HepG2 (cell line): ENCODE measurements at regions not wholly inside any gene's neighbourhood (a gene's known extent, or its start where the extent isn't known, plus 50 kb on each side); places are given as distances from the start of the nearest gene placed in this dataset.

ENCODE experiments used
- ATAC-seq: fragments of 200-7000 bp; cut with Tn5 transposase; 3 replicates; pipeline ENCODE4 v1.9.1; 2020; ENCODE audit warnings: mild to moderate bottlenecking, moderate library complexity
- BruUV-seq: library from RNA; stranded (reverse); fragments of 400-500 nt; replicated peaks from 2 replicates; lab custom pipeline; 2021; lab: Mats Ljungman, UMichigan
- CTCF ChIA-PET: fragments of 300-600 bp; formaldehyde crosslinking; extraction: SDS; loops from one replicate; lab custom pipeline; 2021; ENCODE audit warnings: low total read pairs, inconsistent platforms, low intra/inter-chr PET ratio; lab: Yijun Ruan, JAX
- POLR2A ChIA-PET: fragments of 350-600 bp; sonication (Branson Sonifier 250); formaldehyde crosslinking; loops from one replicate; lab custom pipeline; 2020; ENCODE audit warnings: antibody characterized with exemption, inconsistent platforms; lab: Yijun Ruan, JAX
- DNase-seq: peaks from one replicate; pipeline ENCODE4 v3.0.0-alpha.2; 2015; ENCODE audit warnings: low spot score
- FAIRE-seq: peaks from 3 replicates; lab custom pipeline; 2011; peaks lifted over from hg19 to GRCh38; lab: Jason Lieb, UNC
- H2AFZ ChIP-seq: one replicate; pipeline ENCODE4 v1.6.1; 2011; ENCODE audit warnings: low read length, inconsistent platforms
- H3K27ac ChIP-seq: fragments of 300-600 bp; 3 replicates; pipeline ENCODE4 v1.8.0; 2011; ENCODE audit warnings: mixed run types, mild to moderate bottlenecking, mixed read lengths, low read length, inconsistent platforms; ENCODE audit not compliant: insufficient read depth; ENCODE audit errors: extremely low read length
- H3K27me3 ChIP-seq, 2 experiments: fragments of 200-600 bp in 1 of 2; 2 replicates in 1 of 2; 3 replicates in 1 of 2; pipeline versions ENCODE4 v1.6.0 to v1.8.0; 2011; ENCODE audit warnings: low read length in 2 of 2, mild to moderate bottlenecking in 2 of 2, moderate library complexity in 2 of 2, inconsistent platforms in 1 of 2; ENCODE audit not compliant: insufficient read depth in 2 of 2, control insufficient read depth in 1 of 2
- H3K36me3 ChIP-seq, 2 experiments: fragments of 200-600 bp in 1 of 2; replicated peaks in 1 of 2; 2 replicates in 1 of 2; 3 replicates in 1 of 2; pipeline versions ENCODE4 v1.5.1 to v1.8.0; 2011; ENCODE audit warnings: low read length in 2 of 2, inconsistent platforms in 1 of 2; ENCODE audit not compliant: insufficient read depth in 2 of 2, control insufficient read depth in 1 of 2
- H3K4me1 ChIP-seq: 2 replicates; pipeline ENCODE4 v1.5.1; 2012; ENCODE audit warnings: low read length, inconsistent platforms; ENCODE audit not compliant: insufficient read depth
- H3K4me2 ChIP-seq: 2 replicates; pipeline ENCODE4 v1.6.0; 2011; ENCODE audit warnings: low read depth, low read length, inconsistent platforms
- H3K4me3 ChIP-seq, 3 experiments: fragments of 200-600 bp in 1 of 3; sonication (generic), shearing (Covaris generic) in 1 of 3; replicated peaks in 1 of 3; 2 replicates each; pipeline ENCODE4 v1.5.1; 2011 to 2016; ENCODE audit warnings: low read length in 3 of 3, inconsistent platforms in 2 of 3, low read depth in 2 of 3, mild to moderate bottlenecking in 2 of 3, control low read depth in 1 of 3, mixed read lengths in 1 of 3; ENCODE audit not compliant: insufficient read depth in 1 of 3
- H3K79me2 ChIP-seq: one replicate; pipeline ENCODE4 v1.6.1; 2011; ENCODE audit warnings: low read length, inconsistent platforms; ENCODE audit not compliant: insufficient read depth
- H3K9ac ChIP-seq: 2 replicates; pipeline ENCODE4 v1.6.0; 2011; ENCODE audit warnings: mild to moderate bottlenecking, low read depth, low read length, inconsistent platforms; ENCODE audit not compliant: insufficient read depth
- H3K9me3 ChIP-seq: 2 replicates; pipeline ENCODE4 v1.5.1; 2012; ENCODE audit warnings: mild to moderate bottlenecking, low read length
- H4K20me1 ChIP-seq: 2 replicates; pipeline ENCODE4 v1.6.0; 2011; ENCODE audit warnings: inconsistent platforms, mild to moderate bottlenecking, low read length, moderate library complexity; ENCODE audit not compliant: insufficient read depth
- CCDC6 ChIP-seq: sonication (generic); formaldehyde crosslinking; IDR thresholded peaks from 2 replicates; pipeline ENCODE4 v1.8.1; 2022; ENCODE audit warnings: mild to moderate bottlenecking, missing genetic modification reagents, moderate library complexity
- FOXM1 ChIP-seq: sonication (generic); formaldehyde crosslinking; IDR thresholded peaks from 2 replicates; pipeline ENCODE4 v1.5.0; 2020; ENCODE audit warnings: missing genetic modification reagents
- HMG20A ChIP-seq: IDR thresholded peaks from 2 replicates; pipeline ENCODE4 v1.6.1; 2016; ENCODE audit warnings: borderline replicate concordance
- HNF4A ChIP-seq: sonication (generic); formaldehyde crosslinking; IDR thresholded peaks from 2 replicates; pipeline ENCODE4 v1.4.0; 2020; ENCODE audit warnings: missing genetic modification reagents
- MTF2 ChIP-seq: sonication (generic); formaldehyde crosslinking; IDR thresholded peaks from 2 replicates; pipeline ENCODE4 v1.5.0; 2020; ENCODE audit warnings: missing genetic modification reagents, borderline replicate concordance
- NR2F6 ChIP-seq, 2 experiments: IDR thresholded peaks; 2 replicates each; pipeline ENCODE4 v1.6.1; 2016; ENCODE audit warnings: antibody characterized with exemption in 1 of 2, mild to moderate bottlenecking in 1 of 2
- PRDM10 ChIP-seq: sonication (generic); formaldehyde crosslinking; IDR thresholded peaks from 2 replicates; pipeline ENCODE4 v1.4.0; 2020; ENCODE audit warnings: low read depth, missing genetic modification reagents
- SIX4 ChIP-seq: sonication (generic); formaldehyde crosslinking; IDR thresholded peaks from 2 replicates; pipeline ENCODE4 v1.4.0; 2020; ENCODE audit warnings: missing genetic modification reagents
- SOX6 ChIP-seq, 2 experiments: fragments of 450-650 bp in 1 of 2; sonication (generic) in 1 of 2; formaldehyde crosslinking in 1 of 2; IDR thresholded peaks; 2 replicates each; pipeline versions ENCODE4 v1.4.0 to v1.6.1; 2017 to 2020; ENCODE audit warnings: antibody characterized with exemption in 1 of 2, mild to moderate bottlenecking in 1 of 2, missing genetic modification reagents in 1 of 2
- U2AF2 ChIP-seq: fragments of 200-400 bp; formaldehyde crosslinking; IDR thresholded peaks from 2 replicates; pipeline ENCODE4 v1.6.1; 2017; ENCODE audit warnings: low read depth, mild to moderate bottlenecking, low read length
- ZBTB37 ChIP-seq: sonication (generic); formaldehyde crosslinking; IDR thresholded peaks from 2 replicates; pipeline ENCODE4 v1.4.0; 2020; ENCODE audit warnings: mild to moderate bottlenecking, missing genetic modification reagents
- ZFP1 ChIP-seq: IDR thresholded peaks from 2 replicates; pipeline ENCODE4 v1.6.1; 2016
- ZNF3 ChIP-seq: IDR thresholded peaks from 2 replicates; pipeline ENCODE4 v1.7.0; 2017; ENCODE audit warnings: inconsistent platforms
- ZNF577 ChIP-seq: sonication (generic); formaldehyde crosslinking; IDR thresholded peaks from 2 replicates; pipeline ENCODE4 v1.4.0; 2020; ENCODE audit warnings: mild to moderate bottlenecking, low read depth, missing genetic modification reagents, borderline replicate concordance
- ZNF746 ChIP-seq: sonication (generic); formaldehyde crosslinking; IDR thresholded peaks from 2 replicates; pipeline ENCODE4 v1.8.0; 2022; ENCODE audit warnings: mild to moderate bottlenecking, missing genetic modification reagents
- ZNF790 ChIP-seq: sonication (generic); formaldehyde crosslinking; IDR thresholded peaks from 2 replicates; pipeline ENCODE4 v1.8.0; 2022; ENCODE audit warnings: missing genetic modification reagents, mild to moderate bottlenecking, borderline replicate concordance
- WGBS: methylation state at CpG from one replicate; pipeline ENCODE4 v1.1.6; 2017; ENCODE audit warnings: low lambda C conversion rate; 5-methylcytosine and 5-hydroxymethylcytosine counted together
- in situ Hi-C: cut with HindIII; loops from 2 replicates; pipeline ENCODE4 v1.10.0; 2017; ENCODE audit warnings: low pct_unique_long_range_greater_than_20kb; ENCODE audit not compliant: extremely low pct_ligation_motif_present
- intact Hi-C: fragments of 100-400 bp; cut with micrococcal nuclease; formaldehyde crosslinking; loops from one replicate; pipeline ENCODE4 v1.10.0; 2022; ENCODE audit not compliant: unreplicated experiment
- TF ChIP-seq, protein P1 (sequence below): sonication (generic); formaldehyde crosslinking; IDR thresholded peaks from 2 replicates; pipeline ENCODE4 v1.8.1; 2023; ENCODE audit warnings: mild to moderate bottlenecking, missing genetic modification reagents, borderline replicate concordance

DNA sequence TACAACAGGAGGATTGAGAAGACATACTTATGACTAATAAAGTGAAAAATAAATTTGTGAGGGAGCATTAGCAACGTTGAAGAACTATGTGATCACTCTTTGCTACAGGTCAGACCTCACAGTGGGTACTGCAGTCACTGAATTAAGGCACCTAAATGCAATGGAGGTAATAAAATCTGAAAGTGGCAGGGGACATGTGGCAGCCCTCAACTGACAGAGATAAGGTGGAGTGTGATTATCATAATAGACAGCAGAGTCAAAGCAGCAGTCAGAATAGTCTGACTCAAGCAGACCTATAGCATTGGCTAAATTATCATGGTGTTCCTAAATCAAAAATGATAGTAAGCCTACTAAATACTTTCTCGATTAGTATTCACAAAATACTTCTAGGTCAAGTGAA, 1220.5 kb downstream of the PCDH18 start:
- Histone ChIP-seq H3K4me2 (no peak overlapping the region), H4K20me1 (no peaks in the 10 kb centered on the region), H3K27ac (no peak overlapping the region), H3K4me1 (no peaks in the 10 kb centered on the region), H3K27me3 (no peaks in the 10 kb centered on the region), H3K9ac (no peak overlapping the region), H3K36me3 (no peaks in the 10 kb centered on the region), H3K9me3 (no peaks in the 10 kb centered on the region), H3K79me2 (no peaks in the 10 kb centered on the region), H2AFZ (no peak overlapping the region), H3K4me3 (no peak overlapping the region)
- ChIA-PET POLR2A (no interaction called here), CTCF (no interaction called here)
- intact Hi-C loops: no loop called here
- TF ChIP-seq HMG20A (CRISPR knock-in tag) (no peak), U2AF2 (no peak), PRDM10 (CRISPR knock-in tag) (no peak), MTF2 (no peak), ZFP1 (no peak), HNF4A (CRISPR knock-in tag) (no peak), ZNF577 (CRISPR knock-in tag) (no peak), ZBTB37 (CRISPR knock-in tag) (no peak), CCDC6 (no peak), ZNF3 (CRISPR knock-in tag) (no peak), NR2F6 (IDR thresholded peaks at IDR 0.05) (no peak), NR2F6 (CRISPR knock-in tag; IDR thresholded peaks at IDR 0.05) (no peak), ZNF746 (CRISPR knock-in tag) (no peak), FOXM1 (CRISPR knock-in tag) (no peak), SOX6 (IDR thresholded peaks at IDR 0.05) (no peak), SOX6 (CRISPR knock-in tag; IDR thresholded peaks at IDR 0.05) (no peak), ZNF790 (CRISPR knock-in tag) (no peak), SIX4 (CRISPR knock-in tag) (no peak)
- TF ChIP-seq, protein P1, sequence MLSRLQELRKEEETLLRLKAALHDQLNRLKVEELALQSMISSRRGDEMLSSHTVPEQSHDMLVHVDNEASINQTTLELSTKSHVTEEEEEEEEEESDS (CRISPR knock-in tag): no peak
- FAIRE-seq (no peak), ATAC-seq (no peak), DNase-seq (no peak)
- no TSS peak for BruUV-seq
- in situ Hi-C loops: no loop called here
- WGBS: 2% methylated on average over 2 of the region's 2 CpGs
